ENCODE measurements at regions not wholly inside any gene's neighbourhood (a gene's known extent, or its start where the extent isn't known, plus 50 kb on each side); places are given as distances from the start of the nearest gene placed in this dataset.

- no peak for TF ChIP-seq RBBP5 (conservative IDR thresholded peaks at IDR 0.05)
- no peak for TF ChIP-seq HDGF (IDR thresholded peaks at IDR 0.05)
- no peak for TF ChIP-seq BHLHE40 (IDR thresholded peaks at IDR 0.05; ENCODE audit: borderline replicate concordance in 1 of 2, low read depth in 2 of 2, low read length in 1 of 2)
- no peak for TF ChIP-seq NR2F1 (conservative IDR thresholded peaks at IDR 0.05)
- no peak for TF ChIP-seq CTCF (IDR thresholded peaks at IDR 0.05 in 2 of 3, conservative IDR thresholded peaks at IDR 0.05 in 1 of 3; ENCODE audit: control insufficient read depth in 2 of 3, extremely low read depth in 1 of 3, insufficient read depth in 1 of 3, low read depth in 3 of 3, low read length in 3 of 3)
- TF ChIP-seq POLR2AphosphoS5 (IDR thresholded peaks at IDR 0.05; ENCODE audit: low read length), result no peak
- TF ChIP-seq KAT2A (conservative IDR thresholded peaks at IDR 0.05; ENCODE audit: control insufficient read depth, low read depth, low read length), result no peak
- no peak for TF ChIP-seq TCF7 (IDR thresholded peaks at IDR 0.05; ENCODE audit: borderline replicate concordance)
- no peak for TF ChIP-seq ZNF274 (IDR thresholded peaks at IDR 0.05; ENCODE audit: insufficient read depth, insufficient read length)
These were observed 308.0 kb downstream of the DOCK8 start for GRCh38 chr9:522658-523057.

All from GM12878 (cell line).